IMR-90 (cell line): ENCODE measurements at regions not wholly inside any gene's neighbourhood (a gene's known extent, or its start where the extent isn't known, plus 50 kb on each side); places are given as distances from the start of the nearest gene placed in this dataset.

ENCODE experiments used
- ATAC-seq: fragments of 200-7000 bp; cut with Tn5 transposase; 2 replicates; pipeline ENCODE4 v1.9.1; 2020; ENCODE audit warnings: low read depth, mild to moderate bottlenecking, moderate library complexity
- BruUV-seq: library from RNA; stranded (reverse); fragments of 400-500 nt; replicated peaks from 2 replicates; lab custom pipeline; 2021; lab: Mats Ljungman, UMichigan
- CTCF ChIA-PET: fragments of 300-600 bp; formaldehyde crosslinking; extraction: SDS; loops from one replicate; lab custom pipeline; 2021; ENCODE audit warnings: antibody characterized with exemption; lab: Yijun Ruan, JAX
- POLR2A ChIA-PET: fragments of 300-600 bp; sonication (Branson Sonifier 250); formaldehyde crosslinking; loops from one replicate; lab custom pipeline; 2022; ENCODE audit warnings: antibody characterized with exemption; ENCODE audit not compliant: unreplicated experiment; lab: Charles Lee
- DNase-seq: peaks from one replicate; pipeline ENCODE4 v3.0.0; 2013
- H2AFZ ChIP-seq: replicated peaks from 2 replicates; pipeline ENCODE3; 2013; ENCODE audit warnings: low read length, mild to moderate bottlenecking; ENCODE audit not compliant: poor library complexity
- H2AK5ac ChIP-seq: 2 replicates; pipeline ENCODE4 v1.6.1; 2013; ENCODE audit warnings: low read depth, low read length, inconsistent platforms
- H2AK9ac ChIP-seq: replicated peaks from 2 replicates; pipeline ENCODE3; 2013; ENCODE audit warnings: mild to moderate bottlenecking, low read depth, low read length, moderate library complexity; ENCODE audit not compliant: poor library complexity
- H2BK120ac ChIP-seq: 2 replicates; pipeline ENCODE4 v1.6.1; 2013; ENCODE audit warnings: low read depth, low read length, inconsistent platforms
- H2BK15ac ChIP-seq: 3 replicates; pipeline ENCODE4 v1.6.1; 2013; ENCODE audit warnings: low read depth, low read length, inconsistent platforms
- H2BK20ac ChIP-seq: 2 replicates; pipeline ENCODE4 v1.6.1; 2013; ENCODE audit warnings: low read depth, mild to moderate bottlenecking, inconsistent platforms, low read length, moderate library complexity
- H2BK5ac ChIP-seq: 2 replicates; pipeline ENCODE4 v1.6.1; 2013; ENCODE audit warnings: mild to moderate bottlenecking, low read depth, low read length, inconsistent platforms; ENCODE audit not compliant: poor library complexity, severe bottlenecking
- H3K14ac ChIP-seq: replicated peaks from 2 replicates; pipeline ENCODE4 v1.6.1; 2013; ENCODE audit warnings: low read depth, low read length, inconsistent platforms
- H3K18ac ChIP-seq: 2 replicates; pipeline ENCODE4 v1.6.1; 2013; ENCODE audit warnings: low read depth, low read length, control low read depth
- H3K23ac ChIP-seq: 2 replicates; pipeline ENCODE4 v1.6.1; 2013; ENCODE audit warnings: low read depth, low read length, inconsistent platforms
- H3K27ac ChIP-seq: 2 replicates; pipeline ENCODE4 v1.5.1; 2013; ENCODE audit warnings: mild to moderate bottlenecking, control low read depth, low read length; ENCODE audit not compliant: insufficient read depth
- H3K27me3 ChIP-seq: 2 replicates; pipeline ENCODE4 v1.6.1; 2013; ENCODE audit warnings: low read length; ENCODE audit not compliant: control insufficient read depth, insufficient read depth
- H3K36me3 ChIP-seq: 2 replicates; pipeline ENCODE4 v1.6.1; 2013; ENCODE audit warnings: low read length, mixed read lengths; ENCODE audit not compliant: control insufficient read depth, insufficient read depth
- H3K4ac ChIP-seq: 2 replicates; pipeline ENCODE4 v1.6.1; 2013; ENCODE audit warnings: low read depth, low read length, inconsistent platforms
- H3K4me1 ChIP-seq: 2 replicates; pipeline ENCODE4 v1.6.1; 2013; ENCODE audit warnings: low read length, mixed read lengths; ENCODE audit not compliant: control insufficient read depth, insufficient read depth
- H3K4me2 ChIP-seq: 2 replicates; pipeline ENCODE4 v1.6.1; 2013; ENCODE audit warnings: low read depth, mild to moderate bottlenecking, control low read depth, low read length, moderate library complexity
- H3K4me3 ChIP-seq: 2 replicates; pipeline ENCODE4 v1.5.1; 2013; ENCODE audit warnings: low read depth, mild to moderate bottlenecking, control low read depth, low read length, moderate library complexity; ENCODE audit not compliant: insufficient read depth
- H3K56ac ChIP-seq: 2 replicates; pipeline ENCODE4 v1.6.1; 2013; ENCODE audit warnings: low read length, inconsistent platforms; ENCODE audit not compliant: insufficient read depth; ENCODE audit errors: extremely low read depth
- H3K79me1 ChIP-seq, 2 experiments: 2 replicates each; pipeline ENCODE4 v1.6.1; 2013; ENCODE audit warnings: low read length in 2 of 2, inconsistent platforms in 1 of 2, low read depth in 1 of 2
- H3K9ac ChIP-seq: 2 replicates; pipeline ENCODE4 v1.6.1; 2013; ENCODE audit warnings: low read depth, low read length, control low read depth
- H3K9me1 ChIP-seq: 2 replicates; pipeline ENCODE4 v1.6.1; 2013; ENCODE audit warnings: low read length, inconsistent platforms; ENCODE audit not compliant: insufficient read depth
- H3K9me3 ChIP-seq: 2 replicates; pipeline ENCODE4 v1.6.1; 2013; ENCODE audit warnings: low read length; ENCODE audit not compliant: control insufficient read depth, insufficient read depth
- H4K20me1 ChIP-seq: 2 replicates; pipeline ENCODE4 v1.6.1; 2013; ENCODE audit warnings: low read length, inconsistent platforms; ENCODE audit not compliant: insufficient read depth
- H4K5ac ChIP-seq: 2 replicates; pipeline ENCODE4 v1.6.1; 2013; ENCODE audit warnings: mild to moderate bottlenecking, low read depth, low read length, control low read depth
- H4K8ac ChIP-seq, 2 experiments: 2 replicates each; pipeline ENCODE4 v1.6.1; 2013; ENCODE audit warnings: low read depth in 2 of 2, low read length in 2 of 2, control low read depth in 1 of 2, inconsistent platforms in 1 of 2
- H4K91ac ChIP-seq: 2 replicates; pipeline ENCODE4 v1.6.1; 2013; ENCODE audit warnings: low read depth, low read length, inconsistent platforms; ENCODE audit not compliant: insufficient read depth
- BHLHE40 ChIP-seq: fragments of 150-350 bp; IDR thresholded peaks from 2 replicates; pipeline ENCODE4 v1.6.1; 2016; ENCODE audit warnings: mild to moderate bottlenecking, low read depth, low read length
- CEBPB ChIP-seq: IDR thresholded peaks from 2 replicates; pipeline ENCODE4 v1.6.1; 2012; ENCODE audit warnings: low read depth, low read length, improper control_type of control experiment
- CHD1 ChIP-seq: IDR thresholded peaks from 2 replicates; pipeline ENCODE4 v1.6.1; 2012; ENCODE audit warnings: low read depth, low read length, improper control_type of control experiment
- CTCF ChIP-seq: conservative IDR thresholded peaks from 2 replicates; pipeline ENCODE4 v1.5.1; 2012; ENCODE audit warnings: mild to moderate bottlenecking, low read depth, low read length, improper control_type of control experiment
- ELK1 ChIP-seq: fragments of 150-350 bp; IDR thresholded peaks from 2 replicates; pipeline ENCODE4 v1.6.1; 2016; ENCODE audit warnings: low read depth, mild to moderate bottlenecking, low read length, moderate library complexity, borderline replicate concordance
- FOS ChIP-seq: fragments of 150-350 bp; IDR thresholded peaks from 2 replicates; pipeline ENCODE4 v1.6.1; 2016; ENCODE audit warnings: low read depth, low read length
- MAFK ChIP-seq: IDR thresholded peaks from 2 replicates; pipeline ENCODE4 v1.6.1; 2012; ENCODE audit warnings: low read depth, low read length, improper control_type of control experiment
- MAZ ChIP-seq: IDR thresholded peaks from 2 replicates; pipeline ENCODE4 v1.6.1; 2012; ENCODE audit warnings: low read depth, mild to moderate bottlenecking, low read length, improper control_type of control experiment, moderate library complexity, borderline replicate concordance
- MXI1 ChIP-seq: IDR thresholded peaks from 2 replicates; pipeline ENCODE4 v1.6.1; 2012; ENCODE audit warnings: low read depth, mild to moderate bottlenecking, low read length, moderate library complexity, borderline replicate concordance
- NFE2L2 ChIP-seq: fragments of 150-350 bp; IDR thresholded peaks from 2 replicates; pipeline ENCODE4 v1.6.1; 2016; ENCODE audit warnings: low read depth, mild to moderate bottlenecking, low read length
- POLR2A ChIP-seq: IDR thresholded peaks from 2 replicates; pipeline ENCODE4 v1.6.1; 2012; ENCODE audit warnings: mild to moderate bottlenecking, low read depth, low read length
- RAD21 ChIP-seq: IDR thresholded peaks from 2 replicates; pipeline ENCODE4 v1.6.1; 2012; ENCODE audit warnings: low read length, improper control_type of control experiment
- RCOR1 ChIP-seq: IDR thresholded peaks from 2 replicates; pipeline ENCODE4 v1.6.1; 2012; ENCODE audit warnings: mild to moderate bottlenecking, low read length, improper control_type of control experiment; ENCODE audit not compliant: insufficient replicate concordance
- RFX5 ChIP-seq: IDR thresholded peaks from 2 replicates; pipeline ENCODE4 v1.8.0; 2012; ENCODE audit warnings: low read depth, mild to moderate bottlenecking, low read length, moderate library complexity
- SMC3 ChIP-seq: fragments of 150-350 bp; IDR thresholded peaks from 2 replicates; pipeline ENCODE4 v1.6.1; 2016; ENCODE audit warnings: low read depth, mild to moderate bottlenecking, antibody characterized with exemption, low read length, moderate library complexity
- USF2 ChIP-seq: fragments of 150-350 bp; IDR thresholded peaks from 2 replicates; pipeline ENCODE4 v1.6.1; 2017; ENCODE audit warnings: mild to moderate bottlenecking, antibody characterized with exemption, low read length, low read depth
- WGBS, 2 experiments: methylation state at CpG; one replicate each; pipeline versions ENCODE4 v1.1.5 to v1.1.7; 2013; ENCODE audit warnings: missing lambda C conversion rate in 2 of 2; ENCODE audit not compliant: insufficient read length in 1 of 2; ENCODE audit errors: extremely low coverage in 2 of 2; 5-methylcytosine and 5-hydroxymethylcytosine counted together
- dilution Hi-C: fragments of 300-500 bp; cut with HindIII; formaldehyde crosslinking; loops from one replicate; pipeline ENCODE4 v1.14.3; 2018; ENCODE audit warnings: low sequenced_read_pairs; ENCODE audit not compliant: unreplicated experiment
- in situ Hi-C: fragments of 300-500 bp; cut with MboI; formaldehyde crosslinking; loops from 3 replicates; pipeline ENCODE4 v1.14.3; 2019; ENCODE audit warnings: low sequenced_read_pairs, inconsistent platforms, mixed read lengths
- intact Hi-C: fragments of 100-400 bp; cut with micrococcal nuclease; formaldehyde crosslinking; loops from 2 replicates; pipeline ENCODE4 v1.10.0; 2022

GRCh38 chr21:27339902-27340301 is 373.0 kb upstream of the ADAMTS5 start:
- Histone ChIP-seq H4K20me1 (no peaks in the 10 kb centered on the region), H3K36me3 (no peaks in the 10 kb centered on the region), H2BK20ac (peak overlapping the region; percentile 50; the same call in 1 of the 2 replicates), H2AK9ac (no peak overlapping the region), H3K14ac (no peak overlapping the region; the same call in 1 of the 2 replicates), H3K9me3 (no peaks in the 10 kb centered on the region), H3K27ac (peak overlapping the region; percentile 47; the same call in 1 of the 2 replicates), H4K8ac (peak overlapping the region; percentile 0 to 10; a peak in 1 of 4 replicates), H3K23ac (no peak overlapping the region), H3K4me2 (peak overlapping the region; percentile 77), H2AFZ (no peak overlapping the region), H2BK5ac (peak overlapping the region; percentile 53), H2AK5ac (no peak overlapping the region), H2BK120ac (peak overlapping the region; percentile 53), H3K27me3 (no peaks in the 10 kb centered on the region), H3K56ac (no peak overlapping the region), H3K4ac (no peak overlapping the region; the same call in 1 of the 2 replicates), H3K9me1 (no peaks in the 10 kb centered on the region), H3K79me1 (no peaks in the 10 kb centered on the region), H3K9ac (no peak overlapping the region), H4K5ac (peak overlapping the region; percentile 42; the same call in 1 of the 2 replicates), H2BK15ac (no peak overlapping the region), H3K18ac (peak overlapping the region; percentile 36), H3K4me1 (0 out of 2 replicates have a peak, but pooled peaks cover 3% of the 10 kb centered on the region), H3K4me3 (no peak overlapping the region), H4K91ac (peak overlapping the region; percentile 28; the same call in 1 of the 2 replicates)
- DNase-seq: peak; percentile 50
- no TSS peak for BruUV-seq
- no CpG with 5 or more reads among the region's 5 CpGs for WGBS, 2 experiments
- no peak for TF ChIP-seq MXI1
- no peak for TF ChIP-seq CEBPB
- no peak for TF ChIP-seq CTCF
- no peak; the same call in 1 of the 2 replicates for TF ChIP-seq MAFK
- TF ChIP-seq NFE2L2: no peak
- no peak for TF ChIP-seq BHLHE40
- TF ChIP-seq CHD1: no peak
- TF ChIP-seq RCOR1: no peak
- TF ChIP-seq RFX5: no peak
- no peak for TF ChIP-seq FOS
- TF ChIP-seq ELK1: no peak
- no peak for TF ChIP-seq MAZ
- TF ChIP-seq POLR2A: no peak
- no peak for TF ChIP-seq RAD21
- TF ChIP-seq SMC3: no peak
- no peak for TF ChIP-seq USF2
- POLR2A ChIA-PET: no interaction called here
- CTCF ChIA-PET: no interaction called here
- peak; percentile 63 for ATAC-seq
- dilution Hi-C loops (no loop called here), in situ Hi-C loops (no loop called here), intact Hi-C loops (no loop called here)
